CD4-positive, alpha-beta T cell treated with Interleukin-17A for 1 hour (primary cell): ENCODE measurements at regions not wholly inside any gene's neighbourhood (a gene's known extent, or its start where the extent isn't known, plus 50 kb on each side); places are given as distances from the start of the nearest gene placed in this dataset.

ENCODE experiments used
- DNase-seq: peaks from one replicate; pipeline ENCODE4 v3.0.0-alpha.2; 2020

- DNase-seq, result no peak
Observed at GRCh38 chr6:113607821-113608545, 249.2 kb upstream of the MARCKS start.

GRCh38 chr6:113610377-113610988, 246.7 kb upstream of the MARCKS start:
- no peak for DNase-seq

GRCh38 chr6:113616701-113617274, 240.4 kb upstream of the MARCKS start:
- no peak for DNase-seq

- DNase-seq, result no peak
Observed at GRCh38 chr6:113619077-113619476, 238.1 kb upstream of the MARCKS start.

- DNase-seq, result no peak
Observed at GRCh38 chr6:113620386-113620785, 236.8 kb upstream of the MARCKS start.

- DNase-seq, result no peak
Observed at GRCh38 chr6:113622254-113622653, 234.9 kb upstream of the MARCKS start.

GRCh38 chr6:113623129-113623528, 234.0 kb upstream of the MARCKS start:
- no peak for DNase-seq

- no peak for DNase-seq
Observed at GRCh38 chr6:113625850-113626249, 231.3 kb upstream of the MARCKS start.

GRCh38 chr6:113626475-113626874, 230.7 kb upstream of the MARCKS start:
- DNase-seq, result no peak

- DNase-seq, result no peak
Observed at GRCh38 chr6:113627480-113627879, 229.7 kb upstream of the MARCKS start.

GRCh38 chr6:113629256-113629655, 227.9 kb upstream of the MARCKS start:
- DNase-seq, result no peak

GRCh38 chr6:113629975-113630737, 227.0 kb upstream of the MARCKS start:
- peak; percentile 35 for DNase-seq

- peak; percentile 60 for DNase-seq
Observed at GRCh38 chr6:113630738-113631535, 226.2 kb upstream of the MARCKS start.

- no peak for DNase-seq
Observed at GRCh38 chr6:113631666-113632065, 225.5 kb upstream of the MARCKS start.

GRCh38 chr6:113632220-113632864, 224.8 kb upstream of the MARCKS start:
- DNase-seq, result peak; percentile 32

GRCh38 chr6:113633638-113634037, 223.5 kb upstream of the MARCKS start:
- DNase-seq, result no peak

- peak; percentile 26 for DNase-seq
Observed at GRCh38 chr6:113634352-113635163, 222.6 kb upstream of the MARCKS start.

GRCh38 chr6:113635222-113635986, 221.7 kb upstream of the MARCKS start:
- DNase-seq, result no peak

- no peak for DNase-seq
Observed at GRCh38 chr6:113636357-113636824, 220.8 kb upstream of the MARCKS start.

- no peak for DNase-seq
Observed at GRCh38 chr6:113640051-113640450, 217.1 kb upstream of the MARCKS start.
